Neural progenitor cell (in vitro differentiated cells): ENCODE measurements at regions not wholly inside any gene's neighbourhood (a gene's known extent, or its start where the extent isn't known, plus 50 kb on each side); places are given as distances from the start of the nearest gene placed in this dataset.

Source experiments
- DNase-seq: peaks from one replicate; pipeline ENCODE4 v3.0.0-alpha.2; 2016; ENCODE audit warnings: low spot score
- H2AFZ ChIP-seq: fragments of 200-600 bp; sonication (generic); replicated peaks from 2 replicates; pipeline ENCODE4 v1.6.1; 2016; ENCODE audit warnings: antibody characterized with exemption
- H3F3A ChIP-seq: fragments of 200-600 bp; sonication (generic); 2 replicates; pipeline ENCODE4 v1.6.1; 2016; ENCODE audit warnings: antibody characterized with exemption, low read depth
- H3K27ac ChIP-seq: fragments of 200-600 bp; sonication (generic); 2 replicates; pipeline ENCODE4 v1.5.1; 2016; ENCODE audit warnings: mild to moderate bottlenecking
- H3K27me3 ChIP-seq: fragments of 200-600 bp; sonication (generic); 2 replicates; pipeline ENCODE4 v1.6.1; 2016; ENCODE audit warnings: mild to moderate bottlenecking, moderate library complexity
- H3K36me3 ChIP-seq: fragments of 200-600 bp; sonication (generic); 2 replicates; pipeline ENCODE4 v1.5.1; 2016
- H3K4me1 ChIP-seq: fragments of 200-600 bp; sonication (generic); 2 replicates; pipeline ENCODE4 v1.6.1; 2016; ENCODE audit warnings: mixed run types
- H3K4me2 ChIP-seq: fragments of 200-600 bp; sonication (generic); 2 replicates; pipeline ENCODE4 v1.6.1; 2016
- H3K4me3 ChIP-seq: fragments of 200-600 bp; sonication (generic); 2 replicates; pipeline ENCODE4 v1.5.1; 2016
- H3K79me2 ChIP-seq: fragments of 200-600 bp; sonication (generic); 2 replicates; pipeline ENCODE4 v1.6.1; 2016; ENCODE audit warnings: low read depth
- H3K9ac ChIP-seq: fragments of 200-600 bp; sonication (generic); 2 replicates; pipeline ENCODE4 v1.6.1; 2016
- H3K9me3 ChIP-seq: fragments of 200-600 bp; sonication (generic); 2 replicates; pipeline ENCODE4 v1.5.1; 2016; ENCODE audit warnings: low read depth
- H4K20me1 ChIP-seq: fragments of 200-600 bp; sonication (generic); 2 replicates; pipeline ENCODE4 v1.6.1; 2016; ENCODE audit warnings: low read depth
- H3K27ac Mint-ChIP-seq: 3 replicates; pipeline ENCODE4 v1.8.0; 2021; ENCODE audit warnings: mixed read lengths
- H3K27me3 Mint-ChIP-seq: 2 replicates; pipeline ENCODE4 v1.8.0; 2022; ENCODE audit warnings: low read depth, mild to moderate bottlenecking, inconsistent platforms, moderate library complexity, mixed read lengths; ENCODE audit not compliant: insufficient read depth
- H3K36me3 Mint-ChIP-seq: 3 replicates; pipeline ENCODE4 v1.8.0; 2021; ENCODE audit warnings: mixed read lengths
- H3K4me1 Mint-ChIP-seq: 3 replicates; pipeline ENCODE4 v1.8.0; 2021; ENCODE audit warnings: mixed read lengths
- H3K4me3 Mint-ChIP-seq: 3 replicates; pipeline ENCODE4 v1.8.0; 2021; ENCODE audit warnings: mild to moderate bottlenecking, moderate library complexity, mixed read lengths
- H3K9me3 Mint-ChIP-seq: 3 replicates; pipeline ENCODE4 v1.8.0; 2020; ENCODE audit warnings: mixed read lengths
- EZH2 ChIP-seq: fragments of 200-600 bp; sonication (generic); IDR thresholded peaks from 2 replicates; pipeline ENCODE4 v1.6.1; 2017; ENCODE audit warnings: antibody characterized with exemption, mild to moderate bottlenecking, moderate library complexity
- EZH2phosphoT487 ChIP-seq: fragments of 200-600 bp; sonication (generic); IDR thresholded peaks from 2 replicates; pipeline ENCODE4 v1.6.1; 2017; ENCODE audit warnings: antibody characterized with exemption
- TF ChIP-seq, protein P1 (sequence below): fragments of 200-600 bp; sonication (generic); IDR thresholded peaks from 2 replicates; pipeline ENCODE4 v1.5.1; 2017; ENCODE audit warnings: antibody characterized with exemption, mild to moderate bottlenecking

DNA sequence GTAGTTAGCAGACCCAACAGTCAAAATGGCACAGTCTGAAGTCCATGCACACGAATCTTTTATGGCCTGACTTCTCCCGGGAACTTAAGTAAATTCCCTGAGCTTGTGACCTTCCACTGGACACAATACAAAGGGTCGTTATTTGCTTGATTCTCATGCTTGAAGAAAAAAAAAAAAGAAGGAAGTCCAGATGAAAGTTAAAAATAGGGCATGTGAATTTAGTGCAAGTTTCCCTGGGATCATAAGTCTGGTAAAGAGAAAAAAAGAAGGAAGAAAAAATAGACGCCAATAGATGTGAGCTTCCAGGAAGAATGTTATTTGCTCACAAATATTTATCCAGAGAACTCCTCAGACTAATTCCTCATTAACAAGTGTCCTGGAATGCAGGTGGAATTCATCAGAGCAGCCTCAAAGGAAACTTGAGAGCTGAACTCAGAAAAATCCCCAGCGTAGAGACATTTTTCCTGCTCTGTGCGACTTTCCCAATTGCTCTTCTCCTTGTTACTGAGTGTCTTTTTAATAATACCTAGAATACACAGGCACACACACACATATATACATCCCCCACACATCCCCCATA lies 616.3 kb downstream of the EBF1 start:
- no peaks in the 10 kb centered on the region for H3K27me3 ChIP-seq
- H3F3A ChIP-seq = peaks cover 7% of the 10 kb centered on the region
- H3K4me1 ChIP-seq = peaks cover 28% of the 10 kb centered on the region
- H3K9me3 ChIP-seq = no peaks in the 10 kb centered on the region
- peak overlapping the region; percentile 13 for H2AFZ ChIP-seq
- H3K9ac ChIP-seq = no peak overlapping the region
- Mint-ChIP-seq H3K9me3 (peaks cover 6% of the 10 kb centered on the region), H3K4me3 (no peak overlapping the region), H3K36me3 (peaks cover 1% of the 10 kb centered on the region), H3K4me1 (peaks cover 29% of the 10 kb centered on the region), H3K27ac (peak overlapping the region; percentile 77), H3K27me3 (no peaks in the 10 kb centered on the region)
- H3K79me2 ChIP-seq = no peaks in the 10 kb centered on the region
- H3K4me2 ChIP-seq = peak overlapping the region; percentile 31
- H3K4me3 ChIP-seq = no peak overlapping the region
- H4K20me1 ChIP-seq = no peaks in the 10 kb centered on the region
- TF ChIP-seq EZH2phosphoT487 (no peak), EZH2 (no peak)
- TF ChIP-seq, protein P1, sequence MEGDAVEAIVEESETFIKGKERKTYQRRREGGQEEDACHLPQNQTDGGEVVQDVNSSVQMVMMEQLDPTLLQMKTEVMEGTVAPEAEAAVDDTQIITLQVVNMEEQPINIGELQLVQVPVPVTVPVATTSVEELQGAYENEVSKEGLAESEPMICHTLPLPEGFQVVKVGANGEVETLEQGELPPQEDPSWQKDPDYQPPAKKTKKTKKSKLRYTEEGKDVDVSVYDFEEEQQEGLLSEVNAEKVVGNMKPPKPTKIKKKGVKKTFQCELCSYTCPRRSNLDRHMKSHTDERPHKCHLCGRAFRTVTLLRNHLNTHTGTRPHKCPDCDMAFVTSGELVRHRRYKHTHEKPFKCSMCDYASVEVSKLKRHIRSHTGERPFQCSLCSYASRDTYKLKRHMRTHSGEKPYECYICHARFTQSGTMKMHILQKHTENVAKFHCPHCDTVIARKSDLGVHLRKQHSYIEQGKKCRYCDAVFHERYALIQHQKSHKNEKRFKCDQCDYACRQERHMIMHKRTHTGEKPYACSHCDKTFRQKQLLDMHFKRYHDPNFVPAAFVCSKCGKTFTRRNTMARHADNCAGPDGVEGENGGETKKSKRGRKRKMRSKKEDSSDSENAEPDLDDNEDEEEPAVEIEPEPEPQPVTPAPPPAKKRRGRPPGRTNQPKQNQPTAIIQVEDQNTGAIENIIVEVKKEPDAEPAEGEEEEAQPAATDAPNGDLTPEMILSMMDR = no peak
- peak; percentile 11 for DNase-seq
- H3K27ac ChIP-seq = no peak overlapping the region
- H3K36me3 ChIP-seq = no peaks in the 10 kb centered on the region

DNA sequence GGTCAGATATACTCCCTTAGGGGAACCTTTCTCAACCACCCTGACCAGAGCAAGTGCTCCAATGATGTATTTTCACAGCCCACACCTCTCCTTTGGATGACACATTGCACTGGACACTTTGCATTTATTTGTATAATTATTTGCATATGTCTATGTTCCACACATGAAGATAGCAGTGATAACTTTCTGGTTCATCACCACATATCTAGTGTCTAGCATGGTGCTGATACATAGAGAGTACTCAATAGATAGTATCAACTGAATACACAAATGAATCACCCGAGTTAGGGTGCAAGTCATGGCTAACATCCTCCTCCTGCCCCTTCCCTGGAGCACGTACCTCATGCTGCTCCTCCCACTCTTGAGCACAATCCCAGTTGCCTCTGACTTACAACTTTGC lies 617.6 kb downstream of the EBF1 start:
- Histone ChIP-seq H4K20me1 (no peaks in the 10 kb centered on the region), H3K27ac (no peak overlapping the region), H3K27me3 (no peaks in the 10 kb centered on the region), H3F3A (peaks cover 4% of the 10 kb centered on the region), H3K36me3 (no peaks in the 10 kb centered on the region), H3K4me1 (peaks cover 21% of the 10 kb centered on the region), H2AFZ (no peak overlapping the region), H3K79me2 (no peaks in the 10 kb centered on the region), H3K9me3 (no peaks in the 10 kb centered on the region), H3K4me2 (no peak overlapping the region), H3K9ac (no peak overlapping the region), H3K4me3 (no peak overlapping the region)
- Mint-ChIP-seq H3K27ac (no peak overlapping the region), H3K36me3 (peaks cover 1% of the 10 kb centered on the region), H3K4me3 (no peak overlapping the region), H3K9me3 (peaks cover 6% of the 10 kb centered on the region), H3K4me1 (peaks cover 23% of the 10 kb centered on the region), H3K27me3 (no peaks in the 10 kb centered on the region)
- DNase-seq = no peak
- TF ChIP-seq, protein P1 = no peak
- TF ChIP-seq EZH2 = no peak
- no peak for TF ChIP-seq EZH2phosphoT487

DNA sequence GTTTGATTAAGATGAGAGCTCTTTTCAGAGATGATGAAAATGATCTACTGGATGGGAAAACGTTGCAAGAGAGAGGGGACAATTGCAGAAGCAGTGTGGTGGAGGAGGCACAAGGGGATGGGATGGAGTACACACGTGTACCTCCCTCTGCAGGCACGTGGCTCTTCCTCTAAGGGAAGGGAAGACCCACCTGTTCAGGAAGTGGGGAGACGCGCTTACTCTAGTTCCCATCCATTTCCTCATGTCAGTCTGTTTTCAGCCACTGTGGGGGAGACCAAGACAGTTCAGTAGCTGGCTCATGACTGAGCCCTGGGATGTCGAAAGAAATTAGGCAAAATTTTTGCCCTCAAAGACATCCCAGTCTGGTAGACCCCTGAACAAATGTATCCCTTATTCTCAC lies 619.2 kb upstream of the CLINT1 start:
- H4K20me1 ChIP-seq = no peaks in the 10 kb centered on the region
- no peak overlapping the region for H3K4me2 ChIP-seq
- no peaks in the 10 kb centered on the region for H3K9me3 ChIP-seq
- H3K36me3 ChIP-seq = no peaks in the 10 kb centered on the region
- no peak overlapping the region for H3K4me3 Mint-ChIP-seq
- peaks cover 4% of the 10 kb centered on the region for H3K4me1 Mint-ChIP-seq
- H2AFZ ChIP-seq = no peak overlapping the region
- no peak overlapping the region for H3K27ac ChIP-seq
- H3K9me3 Mint-ChIP-seq = peaks cover 3% of the 10 kb centered on the region
- TF ChIP-seq, protein P1 = no peak
- TF ChIP-seq EZH2 = no peak
- H3K27me3 ChIP-seq = no peaks in the 10 kb centered on the region
- peaks cover 1% of the 10 kb centered on the region for H3K36me3 Mint-ChIP-seq
- H3K79me2 ChIP-seq = no peaks in the 10 kb centered on the region
- no peak overlapping the region for H3K27ac Mint-ChIP-seq
- peaks cover 4% of the 10 kb centered on the region for H3K4me1 ChIP-seq
- H3K27me3 Mint-ChIP-seq = no peaks in the 10 kb centered on the region
- H3F3A ChIP-seq = no peaks in the 10 kb centered on the region
- H3K9ac ChIP-seq = no peak overlapping the region
- no peak for DNase-seq
- no peak overlapping the region for H3K4me3 ChIP-seq
